SK-N-SH treated with all-trans-retinoic acid at 6 μM for 48 hours (cell line): ENCODE measurements at regions not wholly inside any gene's neighbourhood (a gene's known extent, or its start where the extent isn't known, plus 50 kb on each side); places are given as distances from the start of the nearest gene placed in this dataset.
A peak's percentile ranks its signal among the peaks of the same experiment; 100 is the strongest.

Experiments used
- ATAC-seq: fragments of 200-7000 bp; cut with Tn5 transposase; 3 replicates; pipeline ENCODE4 v1.9.1; 2020; ENCODE audit warnings: mild to moderate bottlenecking, moderate library complexity
- ARNTL ChIP-seq: fragments of 450-650 bp; formaldehyde crosslinking; IDR thresholded peaks from 2 replicates; pipeline ENCODE4 v1.5.0; 2020; ENCODE audit warnings: low read depth, mild to moderate bottlenecking, moderate library complexity, borderline replicate concordance
- BACH2 ChIP-seq: fragments of 250-450 bp; sonication (Bioruptor Pico); IDR thresholded peaks from 2 replicates; pipeline ENCODE4 v1.9.0; 2021; ENCODE audit warnings: mild to moderate bottlenecking, borderline replicate concordance
- CREB5 ChIP-seq: fragments of 250-450 bp; sonication (Bioruptor Pico); IDR thresholded peaks from 2 replicates; pipeline ENCODE4 v1.5.1; 2020; ENCODE audit warnings: low read depth, mild to moderate bottlenecking, moderate library complexity
- CSDC2 ChIP-seq: fragments of 250-450 bp; sonication (Bioruptor Pico); IDR thresholded peaks from 2 replicates; pipeline ENCODE4 v1.5.0; 2020; ENCODE audit warnings: mild to moderate bottlenecking, moderate library complexity
- CSRNP3 ChIP-seq: fragments of 250-450 bp; sonication (Bioruptor Pico); IDR thresholded peaks from 2 replicates; pipeline ENCODE4 v1.5.1; 2021; ENCODE audit warnings: mild to moderate bottlenecking, moderate library complexity
- ESRRG ChIP-seq: fragments of 250-450 bp; sonication (Bioruptor Pico); IDR thresholded peaks from 2 replicates; pipeline ENCODE4 v1.6.1; 2021; ENCODE audit warnings: mild to moderate bottlenecking
- GLIS3 ChIP-seq: fragments of 250-450 bp; sonication (Bioruptor Pico); IDR thresholded peaks from 2 replicates; pipeline ENCODE4 v1.5.0; 2020; ENCODE audit warnings: mild to moderate bottlenecking, moderate library complexity
- ISL1 ChIP-seq: fragments of 250-450 bp; sonication (Bioruptor Pico); IDR thresholded peaks from 2 replicates; pipeline ENCODE4 v2.1.2; 2022; ENCODE audit warnings: mild to moderate bottlenecking, moderate library complexity
- OSR1 ChIP-seq: fragments of 250-450 bp; sonication (Bioruptor Pico); IDR thresholded peaks from 2 replicates; pipeline ENCODE4 v1.8.0; 2022; ENCODE audit warnings: moderate library complexity, mild to moderate bottlenecking, inconsistent platforms
- PATZ1 ChIP-seq: fragments of 250-450 bp; sonication (Bioruptor Pico); IDR thresholded peaks from 2 replicates; pipeline ENCODE4 v1.8.0; 2020; ENCODE audit warnings: mild to moderate bottlenecking, moderate library complexity, borderline replicate concordance
- POU6F1 ChIP-seq: fragments of 250-450 bp; sonication (Bioruptor Pico); IDR thresholded peaks from 2 replicates; pipeline ENCODE4 v1.8.0; 2021; ENCODE audit warnings: low read depth, mild to moderate bottlenecking, moderate library complexity, borderline replicate concordance
- PPARA ChIP-seq: fragments of 250-450 bp; sonication (Bioruptor Pico); IDR thresholded peaks from 2 replicates; pipeline ENCODE4 v1.5.0; 2020; ENCODE audit warnings: mild to moderate bottlenecking, borderline replicate concordance
- RARB ChIP-seq: fragments of 250-450 bp; sonication (Bioruptor Pico); IDR thresholded peaks from 2 replicates; pipeline ENCODE4 v1.8.0; 2021; ENCODE audit warnings: mild to moderate bottlenecking, moderate library complexity
- SNAI2 ChIP-seq: fragments of 250-450 bp; sonication (Bioruptor Pico); IDR thresholded peaks from 2 replicates; pipeline ENCODE4 v1.5.0; 2020; ENCODE audit warnings: mild to moderate bottlenecking, moderate library complexity
- TCF4 ChIP-seq: fragments of 250-450 bp; sonication (Bioruptor Pico); IDR thresholded peaks from 2 replicates; pipeline ENCODE4 v1.8.0; 2021; ENCODE audit warnings: mild to moderate bottlenecking, moderate library complexity, borderline replicate concordance
- TOX ChIP-seq: fragments of 250-450 bp; sonication (Bioruptor Pico); IDR thresholded peaks from 2 replicates; pipeline ENCODE4 v1.8.0; 2021; ENCODE audit warnings: mild to moderate bottlenecking, moderate library complexity, borderline replicate concordance
- TSHZ2 ChIP-seq: fragments of 250-450 bp; sonication (Bioruptor Pico); IDR thresholded peaks from 2 replicates; pipeline ENCODE4 v1.5.0; 2020; ENCODE audit warnings: mild to moderate bottlenecking, moderate library complexity
- ZC3H10 ChIP-seq: fragments of 250-450 bp; sonication (Bioruptor Pico); IDR thresholded peaks from 2 replicates; pipeline ENCODE4 v1.5.1; 2021; ENCODE audit warnings: mild to moderate bottlenecking, moderate library complexity
- ZFP3 ChIP-seq: fragments of 250-450 bp; sonication (Bioruptor Pico); IDR thresholded peaks from 2 replicates; pipeline ENCODE4 v1.5.0; 2020; ENCODE audit warnings: mild to moderate bottlenecking, moderate library complexity
- ZFP30 ChIP-seq: fragments of 450-650 bp; formaldehyde crosslinking; IDR thresholded peaks from 2 replicates; pipeline ENCODE4 v1.5.0; 2022; ENCODE audit warnings: mild to moderate bottlenecking, moderate library complexity
- ZNF565 ChIP-seq: fragments of 450-650 bp; formaldehyde crosslinking; conservative IDR thresholded peaks from 2 replicates; pipeline ENCODE4 v1.5.0; 2020; ENCODE audit warnings: low read depth, mild to moderate bottlenecking, moderate library complexity
- ZNF70 ChIP-seq: fragments of 450-650 bp; formaldehyde crosslinking; IDR thresholded peaks from 2 replicates; pipeline ENCODE4 v1.5.0; 2020; ENCODE audit warnings: mild to moderate bottlenecking, moderate library complexity
- ZNF8 ChIP-seq: fragments of 450-650 bp; formaldehyde crosslinking; IDR thresholded peaks from 2 replicates; pipeline ENCODE4 v1.5.0; 2020; ENCODE audit warnings: mild to moderate bottlenecking, moderate library complexity

GRCh38 chr21:16993416-16994038 is 519.3 kb upstream of the CXADR start (continued):
- TF ChIP-seq TCF4 (CRISPR knock-in tag) (peak; percentile 57; the same call in 1 of the 2 replicates), ISL1 (peak; percentile 88), BACH2 (CRISPR knock-in tag) (no peak), ZC3H10 (CRISPR knock-in tag) (no peak), ZFP30 (no peak), CSDC2 (CRISPR knock-in tag) (no peak), ZNF8 (no peak), CREB5 (peak; percentile 89), ZNF565 (no peak), RARB (CRISPR knock-in tag) (no peak), PPARA (CRISPR knock-in tag) (no peak), ZNF70 (CRISPR knock-in tag) (no peak), TOX (no peak), CSRNP3 (no peak), ZFP3 (CRISPR knock-in tag) (no peak)

- TF ChIP-seq ISL1 (no peak), GLIS3 (CRISPR knock-in tag) (no peak), ZC3H10 (CRISPR knock-in tag) (no peak), ZFP30 (no peak), PATZ1 (CRISPR knock-in tag) (no peak)
- TF ChIP-seq, all 23 proteins: peak for 0
- ATAC-seq: no peak; the same call in 2 of the 3 replicates
Observed at GRCh38 chr21:17002594-17003257, 510.1 kb upstream of the CXADR start.

GRCh38 chr21:17003258-17003615 is 509.6 kb upstream of the CXADR start:
- TF ChIP-seq RARB (CRISPR knock-in tag): no peak
- TF ChIP-seq TOX: no peak
- TF ChIP-seq CSRNP3: no peak
- TF ChIP-seq GLIS3 (CRISPR knock-in tag): no peak
- no peak for TF ChIP-seq POU6F1 (CRISPR knock-in tag)
- TF ChIP-seq ARNTL (CRISPR knock-in tag): no peak
- TF ChIP-seq CSDC2 (CRISPR knock-in tag): no peak
- no peak for TF ChIP-seq ZFP30
- no peak for TF ChIP-seq ZNF8
- no peak for TF ChIP-seq ZNF70 (CRISPR knock-in tag)
- TF ChIP-seq SNAI2: no peak
- no peak for TF ChIP-seq OSR1 (CRISPR knock-in tag)
- TF ChIP-seq ESRRG: no peak
- no peak for TF ChIP-seq TSHZ2 (CRISPR knock-in tag)
- ATAC-seq: peak; percentile 83
